Activated effector memory CD4-positive, alpha-beta T cell treated with Interleukin-2 at 50 U/mL for 16 hours (primary cell): ENCODE measurements at regions not wholly inside any gene's neighbourhood (a gene's known extent, or its start where the extent isn't known, plus 50 kb on each side); places are given as distances from the start of the nearest gene placed in this dataset.

Experiments
- DNase-seq: peaks from one replicate; pipeline ENCODE4 v3.0.0-alpha.2; 2020

- no peak for DNase-seq
Observed at GRCh38 chr2:118557791-118558190, 289.7 kb downstream of the EN1 start.

GRCh38 chr2:118557016-118557415, 290.4 kb downstream of the EN1 start:
- no peak for DNase-seq

GRCh38 chr2:118554616-118555015, 292.8 kb downstream of the EN1 start:
- no peak for DNase-seq

- DNase-seq = no peak
Observed at GRCh38 chr2:118549503-118549902, 297.9 kb downstream of the EN1 start.

DNA sequence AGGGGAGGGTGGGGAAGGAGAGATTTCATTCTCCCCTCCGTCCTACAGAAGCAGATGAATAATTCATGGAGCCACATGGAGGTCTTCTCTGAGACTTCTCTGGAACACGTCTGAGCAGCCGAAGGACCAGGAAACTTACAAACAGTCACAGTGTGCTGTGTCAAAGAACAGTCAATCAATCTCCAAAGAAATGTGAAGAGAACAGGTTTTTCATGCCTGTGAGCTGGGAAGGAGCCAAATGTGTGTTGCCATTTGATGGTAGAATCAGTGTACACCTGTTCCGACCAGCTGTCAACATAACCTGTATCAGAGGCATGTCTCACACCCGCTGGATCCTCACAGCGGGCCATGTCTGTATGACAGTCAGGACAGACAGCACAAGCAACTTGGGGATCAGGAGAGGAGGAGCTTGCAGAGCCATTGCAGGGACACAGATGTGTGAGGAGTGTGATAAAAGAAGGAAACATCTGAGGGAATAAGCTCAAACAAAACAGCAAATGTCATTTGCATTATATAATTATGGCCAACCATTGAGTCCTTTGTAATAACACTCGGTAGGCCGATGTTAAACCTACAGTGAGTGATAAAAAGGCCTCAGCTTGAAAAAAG, 298.5 kb downstream of the EN1 start:
- no peak for DNase-seq

GRCh38 chr2:118539290-118539689, 308.2 kb downstream of the EN1 start:
- DNase-seq = no peak

DNA sequence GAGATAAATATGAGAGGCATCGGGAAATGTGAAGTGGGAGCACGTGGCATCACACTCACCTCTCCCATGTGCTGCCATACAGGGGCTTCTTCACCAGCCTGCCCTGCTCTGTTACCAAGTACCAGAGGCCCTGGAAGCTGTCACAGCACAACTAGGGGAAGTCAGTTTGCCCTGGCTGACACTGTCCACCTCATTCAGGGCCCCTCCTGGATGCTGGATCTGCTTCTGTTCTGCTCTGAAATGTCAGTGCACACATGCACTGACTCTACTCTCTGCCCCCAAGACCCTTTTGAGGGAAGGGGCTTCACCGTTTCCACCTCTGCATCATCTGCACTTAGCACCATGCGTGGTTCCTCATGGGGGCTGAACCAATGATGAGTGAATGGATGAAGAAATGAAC, 311.1 kb downstream of the EN1 start:
- DNase-seq = no peak

DNA sequence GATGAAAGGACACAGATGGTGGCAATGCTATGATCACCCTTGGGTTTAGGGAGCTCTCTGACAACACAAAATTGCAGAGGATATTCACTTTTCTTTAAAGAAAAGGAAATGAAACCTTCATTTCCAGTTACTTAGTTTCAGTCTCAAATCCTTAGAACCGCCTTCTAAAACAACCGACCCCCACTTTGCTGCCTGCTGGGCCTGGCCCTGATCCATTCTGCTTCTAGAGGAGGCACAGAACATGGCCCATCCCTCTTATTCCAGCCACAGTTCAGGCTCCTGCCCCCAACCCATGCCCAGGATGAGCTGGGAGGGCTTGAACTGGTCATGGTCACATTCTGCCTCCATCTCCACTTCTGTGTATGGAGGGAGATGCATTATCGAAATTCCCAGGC, 311.6 kb downstream of the EN1 start:
- no peak for DNase-seq

GRCh38 chr2:118535171-118535817, 312.2 kb downstream of the EN1 start:
- DNase-seq = no peak

GRCh38 chr2:118530976-118531375, 316.5 kb downstream of the EN1 start:
- no peak for DNase-seq

DNA sequence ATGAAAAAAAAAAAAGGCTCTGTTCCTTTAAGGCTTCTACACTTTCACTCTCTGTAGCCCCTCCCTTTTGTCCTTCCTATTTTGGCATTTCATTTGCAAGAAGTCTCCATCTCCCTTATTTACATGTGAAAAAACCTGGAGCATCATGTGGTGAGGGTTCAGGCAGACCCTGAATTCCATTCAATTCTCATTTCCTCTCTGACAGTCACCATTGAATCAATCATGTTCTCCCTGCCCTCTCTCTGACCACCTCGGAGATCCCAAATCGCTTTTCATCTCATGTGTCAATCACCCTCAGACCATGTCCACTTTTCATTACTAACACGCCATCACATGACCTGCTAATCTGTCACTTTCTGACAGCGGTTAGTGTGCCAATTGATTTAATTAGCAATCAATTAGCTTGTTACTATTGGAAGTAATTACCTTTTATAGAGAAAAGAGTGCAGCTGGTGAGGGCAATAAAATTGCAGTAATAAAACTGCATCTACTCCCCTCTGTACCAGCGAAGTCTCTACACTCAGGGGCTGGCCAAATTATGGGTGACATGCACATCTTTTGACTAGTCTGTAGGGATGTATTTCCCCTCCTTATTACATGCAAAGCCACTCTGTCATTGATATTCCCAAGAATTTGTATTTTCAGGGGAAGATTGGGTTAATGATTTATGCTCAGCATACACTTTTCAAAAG, 317.4 kb downstream of the EN1 start:
- DNase-seq = no peak

DNA sequence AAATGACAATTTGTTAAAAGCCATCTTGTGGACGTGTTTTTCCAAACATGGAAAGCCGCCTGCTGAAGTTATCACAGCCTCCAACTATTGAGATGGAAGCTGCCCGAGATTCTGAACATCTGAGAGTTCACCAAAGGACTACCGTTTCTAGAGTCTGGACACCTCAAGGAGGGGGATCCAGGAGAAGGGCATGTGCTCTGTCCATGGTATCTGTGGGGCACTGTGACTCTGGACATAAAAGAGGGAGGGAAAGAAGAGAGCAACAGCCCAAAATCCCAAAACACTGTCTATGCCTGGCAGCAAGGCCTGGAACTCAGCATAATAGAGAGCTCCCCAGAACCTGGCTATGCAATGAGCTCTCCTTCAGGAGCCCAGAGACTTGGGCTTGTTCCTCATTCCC, 319.9 kb downstream of the EN1 start:
- DNase-seq = no peak

DNA sequence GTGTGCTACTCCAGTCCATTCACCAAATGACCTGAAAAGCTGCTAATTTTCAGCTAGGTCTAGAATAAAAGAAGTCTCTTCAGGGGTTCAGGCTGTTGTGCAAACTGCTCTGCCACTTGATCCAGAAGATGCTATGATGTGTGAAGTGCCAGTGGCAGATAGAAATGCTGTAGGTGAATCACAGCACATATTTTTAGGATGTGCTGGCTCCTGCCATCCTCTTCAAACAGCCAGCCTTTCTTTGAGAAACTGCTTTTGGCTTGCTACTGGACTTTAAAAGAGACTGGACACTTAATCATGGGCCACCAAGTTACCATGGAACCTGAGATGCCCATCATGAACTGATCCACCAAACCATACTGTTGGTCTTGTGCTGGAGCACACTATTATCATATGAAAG, 322.1 kb downstream of the EN1 start:
- no peak for DNase-seq

DNA sequence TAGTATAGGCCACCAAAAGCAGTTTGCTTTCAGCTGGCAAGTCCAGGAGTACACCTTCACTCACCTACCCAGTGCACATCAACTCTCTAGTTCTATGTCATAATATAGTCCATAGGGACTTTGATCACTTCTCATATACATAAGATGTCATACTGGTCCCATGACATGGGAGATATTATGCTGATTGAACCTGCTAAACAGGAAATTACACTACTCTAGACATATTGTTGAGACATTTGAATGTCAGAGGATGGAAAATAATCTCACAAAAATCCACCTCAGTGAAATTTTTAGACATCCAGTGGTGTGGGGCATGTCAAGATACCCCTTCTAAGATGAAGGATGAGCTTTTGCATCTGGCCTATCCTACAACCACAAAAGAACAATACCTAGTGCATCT, 322.5 kb downstream of the EN1 start:
- no peak for DNase-seq

DNA sequence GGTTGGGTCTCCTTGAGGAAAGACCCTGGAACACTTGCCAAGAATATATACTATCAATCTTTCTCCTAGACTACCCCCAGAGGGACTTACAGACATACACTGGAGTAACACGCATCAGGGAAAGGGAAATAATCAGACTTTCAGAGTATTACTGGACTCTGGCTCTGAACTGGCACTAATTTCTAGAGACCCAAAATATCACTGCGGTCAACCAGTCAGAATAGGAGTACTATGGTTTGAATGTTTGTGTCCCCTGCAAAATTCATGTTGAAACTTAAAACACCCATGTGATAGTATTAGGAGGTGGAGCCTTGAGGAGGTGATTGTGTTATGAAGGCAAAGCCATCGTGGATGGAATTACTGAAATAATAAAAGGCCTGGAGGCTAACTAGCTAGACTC, 323.7 kb downstream of the EN1 start:
- no peak for DNase-seq

DNA sequence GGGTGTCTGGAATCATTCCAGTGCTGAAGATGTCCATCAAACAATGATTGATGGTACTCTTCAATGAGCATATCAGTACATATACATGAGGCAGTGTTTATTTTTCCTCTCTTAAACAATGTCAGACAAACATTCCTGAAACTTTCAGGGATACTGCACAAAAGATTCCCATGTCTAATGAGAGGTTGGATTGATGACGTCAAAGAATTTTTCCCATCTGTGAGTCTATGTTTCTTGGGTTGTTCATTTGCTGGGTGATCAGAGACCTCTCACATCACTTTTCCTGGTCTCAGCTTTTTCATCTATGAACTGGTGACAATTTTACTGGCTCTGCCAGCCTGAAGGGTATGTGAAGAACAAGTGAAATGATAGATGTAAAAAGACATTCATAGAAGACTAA, 325.5 kb downstream of the EN1 start:
- DNase-seq = no peak

DNA sequence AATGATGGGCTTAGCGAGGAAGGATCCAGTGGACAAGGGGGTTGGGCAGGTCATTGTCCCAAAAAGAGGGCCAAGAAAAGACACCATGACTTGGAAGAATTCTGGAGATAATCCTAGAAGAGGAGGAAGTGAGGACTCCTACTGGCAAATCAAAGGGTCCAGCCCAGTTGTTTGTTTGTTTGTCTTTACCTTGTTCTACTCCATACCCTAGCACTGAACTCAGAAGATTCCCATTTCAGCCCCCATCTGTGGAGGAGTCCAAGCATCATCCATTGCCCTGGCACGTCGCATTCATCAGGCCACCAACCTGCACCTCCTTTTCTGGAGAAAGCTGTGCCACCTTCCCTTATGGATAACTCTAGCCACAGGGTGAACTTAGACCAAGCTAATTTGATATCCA, 326.2 kb downstream of the EN1 start:
- no peak for DNase-seq

DNA sequence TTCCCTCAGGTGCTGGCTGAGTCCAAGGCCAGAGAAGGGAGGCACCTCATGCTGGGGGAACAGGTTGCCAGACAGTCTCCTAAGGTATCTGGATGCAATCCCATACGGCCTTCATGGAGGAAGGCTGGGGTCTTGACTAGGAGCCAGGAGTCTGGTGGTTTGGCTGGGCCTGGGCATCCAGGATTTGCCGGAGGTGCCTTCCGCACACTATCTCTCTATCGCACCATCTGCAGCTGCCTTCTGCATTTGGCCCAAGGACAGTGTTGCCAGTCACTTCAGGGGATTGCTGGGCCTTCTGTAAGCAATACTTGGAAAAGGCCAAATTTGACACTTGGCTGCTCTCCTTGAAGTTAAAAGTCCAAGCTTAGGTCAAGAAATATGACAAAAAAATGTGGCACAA, 327.2 kb downstream of the EN1 start:
- no peak for DNase-seq

GRCh38 chr2:118519511-118519910, 327.9 kb downstream of the EN1 start:
- DNase-seq = no peak

GRCh38 chr2:118510807-118511206, 336.6 kb downstream of the EN1 start:
- DNase-seq = no peak

GRCh38 chr2:118509319-118510004, 338.0 kb downstream of the EN1 start:
- DNase-seq = no peak

- DNase-seq = no peak
Observed at GRCh38 chr2:118508282-118508681, 339.2 kb downstream of the EN1 start.

GRCh38 chr2:118505436-118505835, 342.0 kb downstream of the EN1 start:
- DNase-seq = no peak

DNA sequence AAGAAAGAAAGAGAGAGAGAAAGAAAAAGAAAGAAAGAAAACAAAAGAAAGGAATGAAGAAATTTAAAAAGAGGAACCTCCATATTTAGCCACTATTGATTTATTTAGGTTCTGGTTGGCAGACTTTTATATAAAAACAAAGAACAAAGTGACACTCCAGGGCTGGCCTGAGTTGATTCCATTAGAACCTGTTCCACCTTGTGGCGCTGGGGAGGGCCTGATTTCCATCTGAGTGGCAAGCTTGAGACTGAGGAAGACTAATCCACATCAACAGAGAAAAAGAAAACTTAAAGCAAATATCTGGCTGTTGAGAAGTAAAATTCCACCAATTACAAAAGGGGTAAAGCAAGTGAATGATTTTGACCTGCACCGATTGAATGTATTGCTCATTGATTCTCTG, 345.3 kb downstream of the EN1 start:
- DNase-seq = no peak
